Large intestine (tissue), 3 donors: ENCODE measurements at regions not wholly inside any gene's neighbourhood (a gene's known extent, or its start where the extent isn't known, plus 50 kb on each side); places are given as distances from the start of the nearest gene placed in this dataset.

ENCODE experiments used
- DNase-seq, 2 donors: peaks; one replicate each; pipeline versions ENCODE4 v3.0.0 to v3.0.0-alpha.2; 2013
- H3K27ac ChIP-seq: one replicate; pipeline ENCODE4 v1.5.1; 2013; ENCODE audit warnings: low read length
- H3K27me3 ChIP-seq: 2 replicates; pipeline ENCODE4 v1.6.1; 2013; ENCODE audit warnings: low read length; ENCODE audit not compliant: control insufficient read depth, insufficient read depth
- H3K36me3 ChIP-seq: 2 replicates; pipeline ENCODE4 v1.6.1; 2013; ENCODE audit warnings: low read length; ENCODE audit not compliant: control insufficient read depth, insufficient read depth
- H3K4me1 ChIP-seq: one replicate; pipeline ENCODE4 v1.6.1; 2013; ENCODE audit warnings: low read length; ENCODE audit not compliant: control insufficient read depth, insufficient read depth
- H3K4me3 ChIP-seq: one replicate; pipeline ENCODE4 v1.5.1; 2013; ENCODE audit warnings: low read length
- H3K9me3 ChIP-seq: one replicate; pipeline ENCODE4 v1.6.1; 2013; ENCODE audit warnings: mild to moderate bottlenecking, low read depth, low read length, moderate library complexity; ENCODE audit not compliant: control insufficient read depth
- WGBS: methylation state at CpG from one replicate; pipeline ENCODE4 v1.1.5; 2013; ENCODE audit warnings: low lambda C conversion rate; ENCODE audit not compliant: insufficient coverage; 5-methylcytosine and 5-hydroxymethylcytosine counted together

GRCh38 chr3:187572441-187572840 lies 97.8 kb downstream of the SST start:
- H3K4me3 ChIP-seq, result no peak overlapping the region
- H3K9me3 ChIP-seq, result no peaks in the 10 kb centered on the region
- no peaks in the 10 kb centered on the region for H3K36me3 ChIP-seq
- no peak overlapping the region for H3K27ac ChIP-seq
- H3K4me1 ChIP-seq, result no peaks in the 10 kb centered on the region
- DNase-seq, result no peak
- no CpG with 5 or more reads among the region's 2 CpGs for WGBS
- H3K27me3 ChIP-seq, result no peaks in the 10 kb centered on the region

- no CpG with 5 or more reads among the region's 4 CpGs for WGBS
- Histone ChIP-seq H3K4me1 (no peaks in the 10 kb centered on the region), H3K27ac (no peak overlapping the region), H3K27me3 (no peaks in the 10 kb centered on the region), H3K9me3 (no peaks in the 10 kb centered on the region), H3K4me3 (no peak overlapping the region), H3K36me3 (no peaks in the 10 kb centered on the region)
- DNase-seq, result no peak
Measured at GRCh38 chr3:187571701-187572100, 98.5 kb downstream of the SST start.

DNA sequence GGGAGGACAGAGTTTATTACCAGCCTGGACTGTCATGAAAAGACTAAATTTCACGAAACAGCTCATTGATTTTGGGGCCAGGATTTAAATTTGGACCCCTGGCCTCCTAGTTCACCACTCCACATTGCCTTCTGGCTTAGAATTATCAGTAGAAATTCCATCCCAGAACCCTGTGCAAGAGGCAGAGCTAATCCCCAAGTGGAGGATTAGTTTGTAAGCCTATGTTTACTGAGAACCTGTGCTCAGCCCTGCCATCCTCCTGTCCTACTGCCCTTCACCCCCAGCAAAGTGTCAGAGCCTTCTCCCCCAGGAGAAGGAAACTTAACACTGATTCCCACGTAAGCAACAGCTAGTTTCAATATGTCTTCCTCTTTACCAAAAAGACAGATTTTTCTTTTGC lies 99.4 kb downstream of the SST start:
- no peak overlapping the region for H3K27ac ChIP-seq
- no peaks in the 10 kb centered on the region for H3K4me1 ChIP-seq
- H3K36me3 ChIP-seq, result no peaks in the 10 kb centered on the region
- no peak for DNase-seq
- no peaks in the 10 kb centered on the region for H3K27me3 ChIP-seq
- H3K9me3 ChIP-seq, result no peaks in the 10 kb centered on the region
- H3K4me3 ChIP-seq, result no peak overlapping the region
- 100% methylated on average over 1 of the region's 2 CpGs for WGBS

DNA sequence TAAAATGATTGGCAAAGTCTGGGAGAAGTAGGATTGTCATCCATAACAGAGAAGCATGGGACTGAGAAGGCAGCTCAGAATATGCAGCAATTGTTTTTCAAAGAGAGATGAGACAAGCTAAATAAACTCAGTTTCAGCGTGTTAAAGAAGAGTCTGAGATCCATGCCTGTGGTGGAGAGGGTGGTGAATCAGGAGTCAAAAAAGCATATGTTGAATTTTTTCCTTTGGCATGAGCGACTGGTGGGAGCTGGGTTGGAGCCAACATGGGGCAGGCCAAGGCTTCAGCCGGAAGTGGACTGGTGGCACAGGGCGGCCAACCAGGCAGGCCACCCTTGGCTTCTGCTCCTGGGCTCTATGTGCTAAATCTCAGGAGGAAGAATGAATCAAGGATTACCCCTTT lies 102.0 kb downstream of the SST start:
- Histone ChIP-seq H3K4me3 (no peak overlapping the region), H3K9me3 (no peaks in the 10 kb centered on the region), H3K27ac (no peak overlapping the region), H3K27me3 (no peaks in the 10 kb centered on the region), H3K4me1 (no peaks in the 10 kb centered on the region), H3K36me3 (no peaks in the 10 kb centered on the region)
- no peak for DNase-seq
- no CpG with 5 or more reads among the region's 4 CpGs for WGBS

DNA sequence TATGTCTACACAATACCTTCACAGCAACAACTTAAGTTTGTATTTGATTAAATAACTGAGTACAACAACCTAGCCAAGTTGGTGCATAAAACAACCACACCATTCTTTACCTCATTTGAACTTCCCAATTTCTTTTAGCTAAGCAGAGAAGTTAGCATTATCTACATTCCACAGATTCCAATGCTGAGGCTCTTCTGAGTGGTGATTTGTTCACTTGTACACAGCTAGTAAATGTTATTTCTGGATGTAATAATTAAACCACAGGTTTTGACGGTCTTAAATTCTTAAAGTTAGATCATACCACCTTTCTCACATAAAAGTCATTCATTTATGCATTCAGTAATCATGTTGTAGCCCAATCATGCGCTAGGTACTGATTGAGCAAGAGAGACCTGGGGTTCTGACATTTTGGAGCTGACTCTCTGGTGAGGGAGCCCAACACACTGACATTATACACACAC lies 102.5 kb downstream of the SST start:
- no peaks in the 10 kb centered on the region for H3K9me3 ChIP-seq
- WGBS, result no CpG with 5 or more reads among the region's 2 CpGs
- no peaks in the 10 kb centered on the region for H3K36me3 ChIP-seq
- H3K4me1 ChIP-seq, result no peaks in the 10 kb centered on the region
- no peaks in the 10 kb centered on the region for H3K27me3 ChIP-seq
- no peak overlapping the region for H3K27ac ChIP-seq
- DNase-seq, result no peak
- H3K4me3 ChIP-seq, result no peak overlapping the region

GRCh38 chr3:187567021-187567420 lies 103.2 kb downstream of the SST start:
- DNase-seq, result no peak
- Histone ChIP-seq H3K27ac (no peak overlapping the region), H3K36me3 (no peaks in the 10 kb centered on the region), H3K9me3 (no peaks in the 10 kb centered on the region), H3K4me1 (no peaks in the 10 kb centered on the region), H3K4me3 (no peak overlapping the region), H3K27me3 (no peaks in the 10 kb centered on the region)
- no CpG with 5 or more reads among the region's 2 CpGs for WGBS

DNA sequence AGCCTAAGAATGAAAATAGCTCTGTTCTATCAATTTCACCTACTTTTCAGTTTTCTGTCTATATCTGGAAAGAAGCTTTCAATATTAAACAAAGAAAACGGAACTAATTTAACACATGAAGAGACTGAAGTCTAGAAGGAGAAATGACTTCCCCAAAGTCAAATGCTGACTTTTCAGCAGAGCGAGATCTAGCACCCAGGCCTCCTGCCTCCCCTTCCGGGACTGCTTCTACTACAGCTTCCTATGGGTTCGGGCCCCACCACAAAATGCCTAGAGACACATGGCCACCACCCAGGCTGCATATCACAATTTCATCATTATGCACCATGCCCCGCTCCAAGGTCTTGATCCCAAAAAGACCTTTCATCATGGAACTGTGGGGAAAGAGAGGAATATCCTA lies 104.5 kb downstream of the SST start:
- no peaks in the 10 kb centered on the region for H3K36me3 ChIP-seq
- no peaks in the 10 kb centered on the region for H3K9me3 ChIP-seq
- H3K27ac ChIP-seq, result no peak overlapping the region
- H3K27me3 ChIP-seq, result no peaks in the 10 kb centered on the region
- H3K4me3 ChIP-seq, result no peak overlapping the region
- no peak for DNase-seq
- H3K4me1 ChIP-seq, result no peaks in the 10 kb centered on the region
- WGBS, result 100% methylated on average over 2 of the region's 5 CpGs

DNA sequence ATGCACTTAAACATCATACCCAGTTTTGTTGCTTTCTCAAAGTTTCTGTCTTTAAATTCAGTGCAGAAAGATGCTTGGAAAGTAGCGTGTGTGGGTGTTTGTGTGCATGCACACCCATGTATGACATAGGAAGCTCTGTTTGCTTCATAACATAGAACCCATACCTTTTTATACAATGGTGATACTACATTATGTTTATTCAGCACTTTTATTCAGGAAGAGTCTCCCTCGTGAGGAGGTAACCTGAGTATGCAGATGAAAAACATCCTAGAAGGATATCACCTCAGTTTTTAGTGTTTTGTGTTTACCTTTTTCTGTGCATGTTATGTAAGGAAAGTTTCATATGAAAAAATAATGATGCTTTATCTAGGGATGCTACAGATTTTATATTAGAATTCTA lies 111.2 kb downstream of the SST start:
- Histone ChIP-seq H3K27ac (no peak overlapping the region), H3K4me3 (no peak overlapping the region), H3K36me3 (no peaks in the 10 kb centered on the region), H3K27me3 (peaks cover 3% of the 10 kb centered on the region), H3K4me1 (no peaks in the 10 kb centered on the region), H3K9me3 (no peaks in the 10 kb centered on the region)
- no peak for DNase-seq
- 71% methylated on average over 1 of the region's 2 CpGs for WGBS

DNA sequence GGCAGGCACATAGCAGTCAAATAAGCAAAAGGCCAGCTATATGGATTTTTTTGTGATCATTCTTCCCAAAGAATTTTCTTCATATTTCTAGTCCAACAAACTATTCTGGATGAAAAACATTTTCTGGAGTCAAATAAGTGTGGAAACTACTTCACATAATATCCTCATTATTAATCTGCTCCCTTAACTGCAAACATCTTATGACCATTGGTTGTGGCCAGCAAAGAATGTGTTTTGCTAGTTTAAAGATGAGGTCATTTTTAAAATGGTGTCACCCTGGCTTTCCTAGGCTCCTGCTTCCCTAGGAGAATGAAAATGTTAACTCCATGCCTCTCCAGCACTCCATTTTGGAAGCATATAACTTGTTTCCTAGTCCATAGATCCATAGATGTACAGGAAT lies 118.8 kb downstream of the SST start:
- no peaks in the 10 kb centered on the region for H3K4me1 ChIP-seq
- H3K9me3 ChIP-seq, result no peaks in the 10 kb centered on the region
- no peak overlapping the region for H3K4me3 ChIP-seq
- H3K27ac ChIP-seq, result no peak overlapping the region
- H3K27me3 ChIP-seq, result peaks cover 3% of the 10 kb centered on the region
- H3K36me3 ChIP-seq, result no peaks in the 10 kb centered on the region
- no peak for DNase-seq

GRCh38 chr3:187550446-187550845 lies 119.7 kb downstream of the SST start:
- H3K9me3 ChIP-seq, result no peaks in the 10 kb centered on the region
- no peak overlapping the region for H3K27ac ChIP-seq
- no peak for DNase-seq
- peaks cover 3% of the 10 kb centered on the region for H3K27me3 ChIP-seq
- no peaks in the 10 kb centered on the region for H3K4me1 ChIP-seq
- no peaks in the 10 kb centered on the region for H3K36me3 ChIP-seq
- no peak overlapping the region for H3K4me3 ChIP-seq
- WGBS, result no CpG with 5 or more reads among the region's 1 CpG

GRCh38 chr3:187545366-187545765 lies 124.8 kb downstream of the SST start:
- Histone ChIP-seq H3K4me1 (no peaks in the 10 kb centered on the region), H3K27me3 (peaks cover 3% of the 10 kb centered on the region), H3K36me3 (no peaks in the 10 kb centered on the region), H3K27ac (no peak overlapping the region), H3K9me3 (no peaks in the 10 kb centered on the region), H3K4me3 (no peak overlapping the region)
- DNase-seq, result no peak
- WGBS, result 100% methylated on average over 1 of the region's 5 CpGs
